ENCODE measurements at regions not wholly inside any gene's neighbourhood (a gene's known extent, or its start where the extent isn't known, plus 50 kb on each side); places are given as distances from the start of the nearest gene placed in this dataset.

DNA sequence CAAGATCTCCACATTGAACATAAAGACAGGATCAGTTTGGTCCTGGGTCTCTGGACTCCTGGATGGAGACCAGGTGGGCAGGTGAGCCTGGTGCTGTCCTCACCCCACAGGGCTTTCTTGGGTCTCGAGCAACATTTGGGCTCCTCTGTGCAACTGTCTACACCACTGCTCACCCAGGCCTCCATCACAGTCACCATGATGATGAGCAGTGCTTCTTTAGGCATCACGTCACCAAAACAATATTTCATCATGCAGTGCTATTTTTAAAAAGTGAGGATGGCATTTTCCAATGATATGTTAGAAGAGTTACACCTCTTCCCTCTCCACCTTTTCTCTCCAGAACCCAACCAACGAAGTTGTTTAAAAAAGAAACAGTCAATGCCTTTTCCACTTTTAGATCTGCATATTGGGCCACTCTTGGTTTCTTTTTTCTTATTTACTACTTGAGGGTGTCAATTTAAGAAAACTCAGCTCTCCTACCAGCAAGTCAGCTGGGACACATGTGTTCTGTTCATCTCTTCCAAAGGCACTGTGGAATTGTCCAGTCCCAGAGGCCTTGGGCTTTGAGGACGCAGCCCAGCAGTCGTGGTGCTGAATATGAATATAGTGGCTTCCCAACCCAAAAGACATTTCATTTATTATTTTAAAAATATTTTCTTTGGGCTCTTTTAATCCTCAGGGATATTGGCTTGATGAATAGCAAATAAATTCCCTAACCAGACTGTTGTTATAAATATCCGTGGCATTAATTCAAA is 405.7 kb downstream of the KCNRG start:
- no peaks in the 10 kb centered on the region for H3F3A ChIP-seq (ENCODE audit: insufficient read depth)
- H3K9me3 ChIP-seq (ENCODE audit: insufficient read depth, low read length), result no peaks in the 10 kb centered on the region
- H3K4me3 ChIP-seq (ENCODE audit: insufficient read depth, low read length, poor library complexity, severe bottlenecking), result no peak overlapping the region
- no peaks in the 10 kb centered on the region for H3K27me3 ChIP-seq (ENCODE audit: low read length)
- TF ChIP-seq EZH2phosphoT487 (conservative IDR thresholded peaks at IDR 0.05; ENCODE audit: low read length), result no peak
- TF ChIP-seq, protein P1, sequence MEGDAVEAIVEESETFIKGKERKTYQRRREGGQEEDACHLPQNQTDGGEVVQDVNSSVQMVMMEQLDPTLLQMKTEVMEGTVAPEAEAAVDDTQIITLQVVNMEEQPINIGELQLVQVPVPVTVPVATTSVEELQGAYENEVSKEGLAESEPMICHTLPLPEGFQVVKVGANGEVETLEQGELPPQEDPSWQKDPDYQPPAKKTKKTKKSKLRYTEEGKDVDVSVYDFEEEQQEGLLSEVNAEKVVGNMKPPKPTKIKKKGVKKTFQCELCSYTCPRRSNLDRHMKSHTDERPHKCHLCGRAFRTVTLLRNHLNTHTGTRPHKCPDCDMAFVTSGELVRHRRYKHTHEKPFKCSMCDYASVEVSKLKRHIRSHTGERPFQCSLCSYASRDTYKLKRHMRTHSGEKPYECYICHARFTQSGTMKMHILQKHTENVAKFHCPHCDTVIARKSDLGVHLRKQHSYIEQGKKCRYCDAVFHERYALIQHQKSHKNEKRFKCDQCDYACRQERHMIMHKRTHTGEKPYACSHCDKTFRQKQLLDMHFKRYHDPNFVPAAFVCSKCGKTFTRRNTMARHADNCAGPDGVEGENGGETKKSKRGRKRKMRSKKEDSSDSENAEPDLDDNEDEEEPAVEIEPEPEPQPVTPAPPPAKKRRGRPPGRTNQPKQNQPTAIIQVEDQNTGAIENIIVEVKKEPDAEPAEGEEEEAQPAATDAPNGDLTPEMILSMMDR (IDR thresholded peaks at IDR 0.05; ENCODE audit: insufficient read depth, low read length, poor library complexity, severe bottlenecking), result no peak
- H2AFZ ChIP-seq (ENCODE audit: low read depth, low read length, severe bottlenecking), result no peak overlapping the region
- H3K4me2 ChIP-seq (ENCODE audit: low read depth, low read length, poor library complexity, severe bottlenecking), result no peak overlapping the region
- H4K20me1 ChIP-seq (ENCODE audit: low read depth, low read length), result no peaks in the 10 kb centered on the region
- no peak overlapping the region for H3K9ac ChIP-seq (ENCODE audit: low read length)
- H3K79me2 ChIP-seq (ENCODE audit: insufficient read depth, low read length), result no peaks in the 10 kb centered on the region
- H3K36me3 ChIP-seq (ENCODE audit: low read length), result no peaks in the 10 kb centered on the region
- H3K27ac ChIP-seq (ENCODE audit: low read depth, low read length), result no peak overlapping the region
- no peaks in the 10 kb centered on the region for H3K9me2 ChIP-seq (replicated peaks; ENCODE audit: insufficient read depth, low read length)

DNA sequence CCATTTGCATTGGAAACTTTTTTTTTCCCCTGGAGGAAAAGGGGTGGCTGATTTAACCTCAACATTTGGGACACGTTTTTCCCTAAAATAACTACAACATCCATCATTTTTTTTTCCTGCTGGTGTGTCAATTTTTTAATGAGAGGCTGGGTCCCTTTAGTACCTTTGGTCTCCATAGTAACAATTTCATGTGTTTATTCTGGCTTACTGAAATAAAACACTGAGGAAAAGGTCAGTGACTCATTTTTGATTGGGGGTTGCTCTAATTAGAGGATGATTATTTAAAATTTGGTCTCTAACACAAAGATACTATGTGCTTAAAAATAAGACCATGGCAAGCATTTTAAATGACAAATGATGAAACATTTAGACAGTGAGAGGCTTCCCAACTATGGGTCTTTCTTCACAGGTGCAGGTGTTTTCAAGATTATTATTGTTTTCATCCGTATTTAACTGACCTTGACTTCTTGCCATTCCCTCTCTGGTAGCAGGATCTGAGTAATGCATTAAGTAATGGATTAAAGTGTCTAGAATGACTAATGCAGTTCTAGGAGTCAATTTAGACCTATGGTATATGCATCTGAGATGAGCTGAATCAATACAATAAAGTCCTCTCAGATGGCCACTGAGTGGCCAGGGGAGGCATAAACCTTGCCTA is 406.4 kb downstream of the KCNRG start:
- Histone ChIP-seq H3K9me3 (ENCODE audit: insufficient read depth, low read length) (no peaks in the 10 kb centered on the region), H3K9me2 (replicated peaks; ENCODE audit: insufficient read depth, low read length) (no peaks in the 10 kb centered on the region), H3F3A (ENCODE audit: insufficient read depth) (no peaks in the 10 kb centered on the region), H3K36me3 (ENCODE audit: low read length) (no peaks in the 10 kb centered on the region), H3K79me2 (ENCODE audit: insufficient read depth, low read length) (no peaks in the 10 kb centered on the region), H3K4me2 (ENCODE audit: low read depth, low read length, poor library complexity, severe bottlenecking) (no peak overlapping the region), H2AFZ (ENCODE audit: low read depth, low read length, severe bottlenecking) (no peak overlapping the region), H3K4me3 (ENCODE audit: insufficient read depth, low read length, poor library complexity, severe bottlenecking) (no peak overlapping the region), H3K9ac (ENCODE audit: low read length) (no peak overlapping the region), H3K27ac (ENCODE audit: low read depth, low read length) (no peak overlapping the region), H3K27me3 (ENCODE audit: low read length) (no peaks in the 10 kb centered on the region), H4K20me1 (ENCODE audit: low read depth, low read length) (no peaks in the 10 kb centered on the region)
- TF ChIP-seq, protein P1 (IDR thresholded peaks at IDR 0.05; ENCODE audit: insufficient read depth, low read length, poor library complexity, severe bottlenecking), result no peak
- no peak for TF ChIP-seq EZH2phosphoT487 (conservative IDR thresholded peaks at IDR 0.05; ENCODE audit: low read length)

DNA sequence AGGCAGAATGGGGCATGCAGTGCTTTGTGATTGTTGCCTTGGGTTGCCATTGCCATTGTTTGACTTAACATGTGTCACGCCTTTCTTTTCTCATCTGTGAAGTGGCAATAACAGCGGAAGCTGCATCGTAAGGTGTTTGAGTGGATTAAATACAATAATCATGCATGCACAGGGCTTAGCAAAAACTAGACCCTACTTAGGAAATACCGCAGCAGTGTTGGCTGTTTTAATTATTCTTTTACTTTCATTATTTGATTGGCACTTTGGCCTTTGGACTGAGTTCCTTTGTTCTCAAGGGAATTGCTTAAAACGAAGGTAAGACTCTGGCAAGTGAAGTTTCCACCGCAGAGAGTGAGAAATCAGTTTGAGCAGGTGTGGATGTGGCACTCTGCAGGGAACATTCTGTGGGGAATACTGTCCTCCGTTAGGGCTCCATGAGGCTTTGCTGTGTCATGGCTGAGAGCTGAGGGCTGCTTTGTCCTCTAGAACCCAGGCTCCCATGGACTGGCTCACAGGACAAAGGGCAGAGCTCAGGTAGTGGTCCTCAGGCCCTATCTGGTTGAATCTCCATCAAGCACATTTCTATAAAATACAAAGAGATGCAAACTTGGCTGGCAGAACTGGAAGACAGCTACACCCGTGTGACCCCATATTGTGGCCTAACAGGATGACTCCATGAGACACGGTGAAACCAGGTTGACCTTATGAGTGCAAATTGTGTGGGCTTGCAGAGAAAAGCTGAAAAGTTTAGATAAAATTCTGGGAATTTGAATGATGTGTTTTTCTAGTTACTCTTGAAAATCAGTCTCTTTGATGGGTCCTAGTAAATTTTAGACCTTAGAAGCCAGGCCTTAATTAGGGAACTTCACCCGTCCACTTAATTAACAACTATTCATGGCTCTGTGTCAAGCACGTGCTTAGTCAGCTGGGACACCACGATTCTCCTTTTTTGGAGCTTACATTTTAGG is 407.2 kb downstream of the KCNRG start:
- H3K36me3 ChIP-seq (ENCODE audit: low read length), result no peaks in the 10 kb centered on the region
- no peak overlapping the region for H2AFZ ChIP-seq (ENCODE audit: low read depth, low read length, severe bottlenecking)
- no peaks in the 10 kb centered on the region for H3K9me3 ChIP-seq (ENCODE audit: insufficient read depth, low read length)
- TF ChIP-seq, protein P1 (IDR thresholded peaks at IDR 0.05; ENCODE audit: insufficient read depth, low read length, poor library complexity, severe bottlenecking), result no peak
- no peak for TF ChIP-seq EZH2phosphoT487 (conservative IDR thresholded peaks at IDR 0.05; ENCODE audit: low read length)
- no peak overlapping the region for H3K9ac ChIP-seq (ENCODE audit: low read length)
- H3F3A ChIP-seq (ENCODE audit: insufficient read depth), result no peaks in the 10 kb centered on the region
- H3K4me2 ChIP-seq (ENCODE audit: low read depth, low read length, poor library complexity, severe bottlenecking), result no peak overlapping the region
- H3K9me2 ChIP-seq (replicated peaks; ENCODE audit: insufficient read depth, low read length), result no peaks in the 10 kb centered on the region
- no peak overlapping the region for H3K4me3 ChIP-seq (ENCODE audit: insufficient read depth, low read length, poor library complexity, severe bottlenecking)
- no peaks in the 10 kb centered on the region for H3K79me2 ChIP-seq (ENCODE audit: insufficient read depth, low read length)
- H3K27ac ChIP-seq (ENCODE audit: low read depth, low read length), result no peak overlapping the region
- no peaks in the 10 kb centered on the region for H3K27me3 ChIP-seq (ENCODE audit: low read length)
- no peaks in the 10 kb centered on the region for H4K20me1 ChIP-seq (ENCODE audit: low read depth, low read length)

Measured in SU-DHL-6 (cell line).